ENCODE measurements at regions not wholly inside any gene's neighbourhood (a gene's known extent, or its start where the extent isn't known, plus 50 kb on each side); places are given as distances from the start of the nearest gene placed in this dataset.

- TF ChIP-seq ZNF274 (IDR thresholded peaks at IDR 0.05; ENCODE audit: low read depth, low read length): no peak
- TF ChIP-seq SUZ12 (IDR thresholded peaks at IDR 0.05; ENCODE audit: extremely low read depth, insufficient read depth, insufficient read length): no peak
- TF ChIP-seq YY1 (IDR thresholded peaks at IDR 0.05; ENCODE audit: insufficient read depth, insufficient read length): no peak
Observed at GRCh38 chr5:88984040-88984439, 101.1 kb upstream of the MEF2C start.

Measured in NT2/D1 (cell line).